Heart right ventricle (tissue), 16 donors: ENCODE measurements at regions not wholly inside any gene's neighbourhood (a gene's known extent, or its start where the extent isn't known, plus 50 kb on each side); places are given as distances from the start of the nearest gene placed in this dataset.

Experiments used
- ATAC-seq, 8 donors: fragments of 200-7000 bp; cut with Tn5 transposase; one replicate each; pipeline ENCODE4 v1.9.1; 2020; ENCODE audit warnings: mild to moderate bottlenecking in 8 of 8, moderate library complexity in 8 of 8, moderate number of reproducible peaks in 1 of 8
- DNase-seq, 2 donors: peaks; one replicate each; pipeline ENCODE4 v3.0.0-alpha.2; 2020
- H3K27ac ChIP-seq, 10 donors: fragments of 200-600 bp; sonication (generic) in 2 of 10; one replicate each; pipeline versions ENCODE4 v1.5.0 to v1.8.0; 2020 to 2022; ENCODE audit warnings: mild to moderate bottlenecking in 3 of 10
- H3K27me3 ChIP-seq, 7 donors: fragments of 200-600 bp; one replicate each; pipeline ENCODE4 v1.8.0; 2021 to 2022; ENCODE audit warnings: mild to moderate bottlenecking in 2 of 7
- H3K36me3 ChIP-seq, 9 donors: fragments of 200-600 bp; sonication (generic) in 1 of 9; one replicate each; pipeline versions ENCODE4 v1.5.0 to v1.8.0; 2020 to 2022; ENCODE audit warnings: mild to moderate bottlenecking in 2 of 9
- H3K4me1 ChIP-seq, 9 donors: fragments of 200-600 bp; sonication (generic) in 1 of 9; one replicate each; pipeline versions ENCODE4 v1.5.0 to v1.8.0; 2020 to 2022; ENCODE audit warnings: mild to moderate bottlenecking in 4 of 9
- H3K4me3 ChIP-seq, 10 donors: fragments of 200-600 bp; sonication (generic) in 2 of 10; one replicate each; pipeline versions ENCODE4 v1.5.0 to v1.8.0; 2020 to 2022; ENCODE audit warnings: mild to moderate bottlenecking in 7 of 10, moderate library complexity in 2 of 10
- H3K9me3 ChIP-seq, 11 donors: fragments of 200-600 bp in 10 of 11; sonication (generic) in 2 of 11; one replicate each; pipeline versions ENCODE4 v1.5.0 to v1.8.0; 2013 to 2022; ENCODE audit warnings: mild to moderate bottlenecking in 2 of 11, control low read depth in 1 of 11, moderate library complexity in 1 of 11
- CTCF ChIP-seq, 9 donors: fragments of 200-600 bp; sonication (generic) in 2 of 9; IDR thresholded peaks; one replicate each; pipeline versions ENCODE4 v1.5.0 to v1.8.0; 2021 to 2022; ENCODE audit warnings: antibody characterized with exemption in 9 of 9, mild to moderate bottlenecking in 5 of 9, moderate library complexity in 1 of 9
- WGBS, 2 donors: extraction: QIAGEN DNeasy Blood & Tissue Kit; methylation state at CpG; one replicate each; pipeline ENCODE4 v1.1.7; 2013; ENCODE audit warnings: inconsistent platforms in 1 of 2; 5-methylcytosine and 5-hydroxymethylcytosine counted together
- intact Hi-C, 10 donors: fragments of 100-400 bp; cut with DNase I; formaldehyde crosslinking; loops; one replicate each; pipeline versions ENCODE4 v1.11.1 to v1.14.2; 2022
- donor health status: Arrhythmogenic right ventricular cardiomyopathy.
- donor health status: ischemic (EF 13 %, LVEDD 7.1; RV severe dilation, severe dysfunction).
- donor health status: healthy with polysubstance abuse.
- donor health status: DM: no; HTN: yes; CAD: no.
- donor health status: DM: no; HTN: no; CAD: no.
- donor health status: ischemic (EF 25% LVEDD 6.9; RV normal size, moderate dysfunction).
- donor health status: ischemic (EF 25% LVEDD 5.7; RV mildly dilated, moderate dysfunction).
- donor health status: healthy.
- donor health status: DM: yes; HTN: yes; CAD: no.
- donor health status: Ischemic cardiomyopathy.
- donor health status: ischemic (EF 35%, LVEDD 5.7; RV mildly dilated, moderate dysfunction).
- donor health status: nonischemic (EF 11% LVEDD 7.7; RV severe dilation, severe dysfunction).
- donor health status: DM: yes; HTN: yes; CAD: no.
- donor health status: PGD.
- donor health status: ischemic (EF 29% LVEDD 5.4; RV normal size, mild dysfunction).
- donor health status: nonischemic (EF 23%, LVEDD 6.1; RV moderate dilation, normal function).

- no peak overlapping the region for H3K27ac ChIP-seq
- WGBS, 2 donors = 37 to 66% methylated on average over 1 of the region's 1 CpG
- H3K4me3 ChIP-seq = no peak overlapping the region
- no peaks in the 10 kb centered on the region for H3K4me1 ChIP-seq
- ATAC-seq = no peak
- no peak for DNase-seq
- H3K27me3 ChIP-seq = peaks cover 0 to 32% (median 22%) of the 10 kb centered on the region in 7 donors
- no peak for TF ChIP-seq CTCF (IDR thresholded peaks at IDR 0.05)
- H3K36me3 ChIP-seq = no peaks in the 10 kb centered on the region
- peaks cover 0 to 5% (median 0%) of the 10 kb centered on the region in 11 donors for H3K9me3 ChIP-seq
- intact Hi-C loops = no loop called here
These were observed 71.3 kb upstream of the LRRN2 start for GRCh38 chr1:204756811-204757210.

GRCh38 chr1:204758601-204759000 lies 73.1 kb upstream of the LRRN2 start:
- no peak for ATAC-seq
- no peak for DNase-seq
- no peak overlapping the region for H3K4me3 ChIP-seq
- peaks cover 0 to 5% (median 2%) of the 10 kb centered on the region in 9 donors for H3K4me1 ChIP-seq
- H3K27me3 ChIP-seq = peaks cover 0 to 15% (median 11%) of the 10 kb centered on the region in 7 donors
- H3K36me3 ChIP-seq = no peaks in the 10 kb centered on the region
- peaks cover 0 to 12% (median 0%) of the 10 kb centered on the region in 11 donors for H3K9me3 ChIP-seq
- TF ChIP-seq CTCF (IDR thresholded peaks at IDR 0.05) = no peak
- no peak overlapping the region for H3K27ac ChIP-seq
- 66 to 76% methylated on average over 2 of the region's 2 CpGs for WGBS, 2 donors
- intact Hi-C loops = no loop called here

GRCh38 chr1:204760350-204760749 lies 74.8 kb upstream of the LRRN2 start:
- Histone ChIP-seq H3K27ac (no peak overlapping the region), H3K4me1 (peaks cover 4 to 12% (median 10%) of the 10 kb centered on the region in 9 donors), H3K9me3 (peaks cover 0 to 12% (median 0%) of the 10 kb centered on the region in 11 donors), H3K36me3 (no peaks in the 10 kb centered on the region), H3K27me3 (peaks cover 0 to 15% (median 2%) of the 10 kb centered on the region in 7 donors), H3K4me3 (no peak overlapping the region)
- intact Hi-C loops = loop anchor here in 5 of 10 donors (5.0 to 10.0 kb wide), 2 partner anchors 193 to 196 kb away; no protein-coding TSS in a partner anchor
- no peak for TF ChIP-seq CTCF (IDR thresholded peaks at IDR 0.05)
- WGBS, 2 donors = 84 to 90% methylated on average over 2 of the region's 2 CpGs
- ATAC-seq (no peak), DNase-seq (no peak)

GRCh38 chr1:204760757-204761156 lies 75.2 kb upstream of the LRRN2 start:
- Histone ChIP-seq H3K27me3 (peaks cover 0 to 18% (median 5%) of the 10 kb centered on the region in 7 donors), H3K9me3 (peaks cover 0 to 12% (median 0%) of the 10 kb centered on the region in 11 donors), H3K4me3 (no peak overlapping the region), H3K36me3 (no peaks in the 10 kb centered on the region), H3K27ac (no peak overlapping the region), H3K4me1 (peaks cover 4 to 12% (median 10%) of the 10 kb centered on the region in 9 donors)
- no peak for ATAC-seq
- TF ChIP-seq CTCF (IDR thresholded peaks at IDR 0.05) = no peak
- DNase-seq = no peak
- WGBS, 2 donors = 92 to 97% methylated on average over 3 of the region's 3 CpGs
- intact Hi-C loops = loop anchor here in 5 of 10 donors (5.0 to 10.0 kb wide), 2 partner anchors 193 to 196 kb away; no protein-coding TSS in a partner anchor
